Testis (tissue), 2 donors: ENCODE measurements at regions not wholly inside any gene's neighbourhood (a gene's known extent, or its start where the extent isn't known, plus 50 kb on each side); places are given as distances from the start of the nearest gene placed in this dataset.

ENCODE experiments used
- CTCF ChIP-seq, 3 experiments: fragments of 450-650 bp in 2 of 3; fragments of 200-600 bp in 1 of 3; sonication (generic) in 1 of 3; IDR thresholded peaks; one replicate each; pipeline ENCODE4 v1.5.1; 2016 to 2019; ENCODE audit warnings: antibody characterized with exemption in 3 of 3, mild to moderate bottlenecking in 2 of 3, moderate library complexity in 1 of 3
- POLR2A ChIP-seq: fragments of 450-650 bp; IDR thresholded peaks from one replicate; pipeline ENCODE4 v1.6.1; 2017; ENCODE audit warnings: antibody characterized with exemption, mild to moderate bottlenecking, moderate library complexity

GRCh38 chr2:220025207-220025606 lies 397.8 kb downstream of the SLC4A3 start:
- TF ChIP-seq POLR2A (no peak), CTCF (IDR thresholded peaks at IDR 0.05) (no peak)
